ENCODE measurements at regions not wholly inside any gene's neighbourhood (a gene's known extent, or its start where the extent isn't known, plus 50 kb on each side); places are given as distances from the start of the nearest gene placed in this dataset.

DNA sequence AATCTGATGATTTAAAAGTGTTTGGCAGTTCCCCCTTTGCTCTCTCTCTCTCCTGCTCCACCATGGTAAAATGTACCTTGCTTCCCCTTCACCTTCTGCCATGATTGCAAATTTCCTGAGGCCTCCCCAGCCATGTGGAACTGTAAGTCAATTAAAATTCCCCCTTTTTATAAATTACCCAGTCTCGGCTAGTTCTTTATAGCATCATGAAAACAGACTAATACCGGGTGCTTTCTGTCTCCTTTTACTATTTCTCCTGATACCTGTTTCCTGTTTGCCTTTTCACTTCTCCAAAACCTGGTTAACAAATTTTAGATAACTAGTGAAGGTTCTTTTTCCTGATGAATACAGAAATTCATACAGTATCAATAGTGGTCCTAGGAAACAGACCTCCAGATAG, 1670.3 kb downstream of the MRPL39 start:
- FAIRE-seq: no peak
- H3K9me1 ChIP-seq (ENCODE audit: control insufficient read depth, extremely low read depth, insufficient read depth, low read length): no peaks in the 10 kb centered on the region
- no peak overlapping the region for H3K9ac ChIP-seq (ENCODE audit: control insufficient read depth, extremely low read depth, insufficient read depth, low read length)
- dilution Hi-C loops (cut with MboI; ENCODE audit: extremely low pct_ligation_motif_present, low sequenced_read_pairs): no loop called here
- no peaks in the 10 kb centered on the region for H3K27me3 ChIP-seq (ENCODE audit: control insufficient read depth, extremely low read depth, insufficient read depth, low read length)
- no peak for DNase-seq (ENCODE audit: low read depth, low spot score)
- no peaks in the 10 kb centered on the region for H3K36me3 ChIP-seq (ENCODE audit: control insufficient read depth in 2 of 2, extremely low read depth in 1 of 2, insufficient read depth in 2 of 2, low read length in 2 of 2)
- no peak overlapping the region for H3K4me3 ChIP-seq (ENCODE audit: control insufficient read depth in 2 of 3, extremely low read depth in 1 of 3, insufficient read depth in 2 of 3, low read depth in 1 of 3, low read length in 3 of 3)
- TF ChIP-seq EZH2 (IDR thresholded peaks at IDR 0.05; ENCODE audit: low read length): no peak
- TF ChIP-seq, protein P1, sequence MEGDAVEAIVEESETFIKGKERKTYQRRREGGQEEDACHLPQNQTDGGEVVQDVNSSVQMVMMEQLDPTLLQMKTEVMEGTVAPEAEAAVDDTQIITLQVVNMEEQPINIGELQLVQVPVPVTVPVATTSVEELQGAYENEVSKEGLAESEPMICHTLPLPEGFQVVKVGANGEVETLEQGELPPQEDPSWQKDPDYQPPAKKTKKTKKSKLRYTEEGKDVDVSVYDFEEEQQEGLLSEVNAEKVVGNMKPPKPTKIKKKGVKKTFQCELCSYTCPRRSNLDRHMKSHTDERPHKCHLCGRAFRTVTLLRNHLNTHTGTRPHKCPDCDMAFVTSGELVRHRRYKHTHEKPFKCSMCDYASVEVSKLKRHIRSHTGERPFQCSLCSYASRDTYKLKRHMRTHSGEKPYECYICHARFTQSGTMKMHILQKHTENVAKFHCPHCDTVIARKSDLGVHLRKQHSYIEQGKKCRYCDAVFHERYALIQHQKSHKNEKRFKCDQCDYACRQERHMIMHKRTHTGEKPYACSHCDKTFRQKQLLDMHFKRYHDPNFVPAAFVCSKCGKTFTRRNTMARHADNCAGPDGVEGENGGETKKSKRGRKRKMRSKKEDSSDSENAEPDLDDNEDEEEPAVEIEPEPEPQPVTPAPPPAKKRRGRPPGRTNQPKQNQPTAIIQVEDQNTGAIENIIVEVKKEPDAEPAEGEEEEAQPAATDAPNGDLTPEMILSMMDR (optimal IDR thresholded peaks at IDR 0.05 in 1 of 3, IDR thresholded peaks at IDR 0.05 in 1 of 3, conservative IDR thresholded peaks at IDR 0.05 in 1 of 3; ENCODE audit: extremely low read depth in 1 of 3, insufficient read depth in 2 of 3, low read length in 3 of 3): no peak
- no peak overlapping the region for H3K4me2 ChIP-seq (ENCODE audit: control insufficient read depth, extremely low read depth, insufficient read depth, low read depth, low read length)
- no peak overlapping the region for H2AFZ ChIP-seq (ENCODE audit: control insufficient read depth, low read length)
- H3K27ac ChIP-seq (ENCODE audit: control insufficient read depth, insufficient read depth, low read length): no peak overlapping the region
- no peaks in the 10 kb centered on the region for H3K79me2 ChIP-seq (ENCODE audit: control insufficient read depth, insufficient read depth, low read length)
- peaks cover 5% of the 10 kb centered on the region for H3K9me3 ChIP-seq (ENCODE audit: control insufficient read depth, low read depth, low read length)
- no peaks in the 10 kb centered on the region for H3K4me1 ChIP-seq (ENCODE audit: control insufficient read depth, extremely low read depth, insufficient read depth, low read length)
- H4K20me1 ChIP-seq (ENCODE audit: control insufficient read depth, extremely low read depth, insufficient read depth, low read length): no peaks in the 10 kb centered on the region

DNA sequence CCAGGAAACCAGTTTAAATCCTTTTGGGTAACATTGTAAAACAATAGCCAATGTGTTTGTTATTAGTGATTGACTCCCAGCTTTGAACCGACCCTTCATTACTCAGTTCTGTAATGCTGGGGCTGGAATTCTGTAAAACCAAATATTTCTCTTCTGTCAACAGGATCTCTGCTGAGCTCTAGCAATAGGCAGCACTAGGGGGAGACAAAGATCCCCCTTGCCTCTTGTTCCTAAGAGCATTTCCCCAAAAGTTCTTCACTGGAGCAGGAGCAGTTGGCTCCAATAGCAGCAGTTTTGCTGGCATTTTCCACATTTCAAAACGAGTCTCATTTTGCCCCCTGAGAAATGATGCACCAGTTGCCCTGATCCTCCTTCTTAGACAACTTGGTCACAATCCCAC, 1671.1 kb downstream of the MRPL39 start:
- no peak for TF ChIP-seq EZH2 (IDR thresholded peaks at IDR 0.05; ENCODE audit: low read length)
- TF ChIP-seq, protein P1 (optimal IDR thresholded peaks at IDR 0.05 in 1 of 3, IDR thresholded peaks at IDR 0.05 in 1 of 3, conservative IDR thresholded peaks at IDR 0.05 in 1 of 3; ENCODE audit: extremely low read depth in 1 of 3, insufficient read depth in 2 of 3, low read length in 3 of 3): no peak
- Histone ChIP-seq H4K20me1 (ENCODE audit: control insufficient read depth, extremely low read depth, insufficient read depth, low read length) (no peaks in the 10 kb centered on the region), H3K27ac (ENCODE audit: control insufficient read depth, insufficient read depth, low read length) (no peak overlapping the region), H2AFZ (ENCODE audit: control insufficient read depth, low read length) (no peak overlapping the region), H3K36me3 (ENCODE audit: control insufficient read depth in 2 of 2, extremely low read depth in 1 of 2, insufficient read depth in 2 of 2, low read length in 2 of 2) (no peaks in the 10 kb centered on the region), H3K9ac (ENCODE audit: control insufficient read depth, extremely low read depth, insufficient read depth, low read length) (no peak overlapping the region), H3K9me3 (ENCODE audit: control insufficient read depth, low read depth, low read length) (peaks cover 5% of the 10 kb centered on the region), H3K4me3 (ENCODE audit: control insufficient read depth in 2 of 3, extremely low read depth in 1 of 3, insufficient read depth in 2 of 3, low read depth in 1 of 3, low read length in 3 of 3) (no peak overlapping the region), H3K79me2 (ENCODE audit: control insufficient read depth, insufficient read depth, low read length) (no peaks in the 10 kb centered on the region), H3K9me1 (ENCODE audit: control insufficient read depth, extremely low read depth, insufficient read depth, low read length) (no peaks in the 10 kb centered on the region), H3K4me2 (ENCODE audit: control insufficient read depth, extremely low read depth, insufficient read depth, low read depth, low read length) (no peak overlapping the region), H3K4me1 (ENCODE audit: control insufficient read depth, extremely low read depth, insufficient read depth, low read length) (no peaks in the 10 kb centered on the region), H3K27me3 (ENCODE audit: control insufficient read depth, extremely low read depth, insufficient read depth, low read length) (no peaks in the 10 kb centered on the region)
- no peak for DNase-seq (ENCODE audit: low read depth, low spot score)
- dilution Hi-C loops (cut with MboI; ENCODE audit: extremely low pct_ligation_motif_present, low sequenced_read_pairs): no loop called here
- FAIRE-seq: no peak

Data from keratinocyte (primary cell).